ENCODE measurements at regions not wholly inside any gene's neighbourhood (a gene's known extent, or its start where the extent isn't known, plus 50 kb on each side); places are given as distances from the start of the nearest gene placed in this dataset.
"Not testable (repeated sequence)": the region's sequence is repeated elsewhere in the genome, so short reads cannot be mapped to it uniquely, and the experiment has no call there.

GRCh38 chr5:118070041-118070440 is 918.3 kb downstream of the DTWD2 start:
- Histone ChIP-seq H3K27ac (ENCODE audit: low read depth, low read length, poor library complexity, severe bottlenecking) (no peak overlapping the region), H3K9me2 (ENCODE audit: insufficient read depth, low read length) (no peaks in the 10 kb centered on the region), H3K4me2 (ENCODE audit: low read length) (no peak overlapping the region), H3K9me3 (ENCODE audit: low read length) (no peaks in the 10 kb centered on the region), H3K79me2 (ENCODE audit: insufficient read depth, low read depth, low read length) (no peaks in the 10 kb centered on the region), H3K4me3 (ENCODE audit: low read depth, low read length, poor library complexity, severe bottlenecking) (no peak overlapping the region), H3K36me3 (ENCODE audit: insufficient read depth, low read length) (no peaks in the 10 kb centered on the region), H3K4me1 (ENCODE audit: insufficient read depth, low read length, poor library complexity, severe bottlenecking) (no peaks in the 10 kb centered on the region), H2AFZ (ENCODE audit: low read length) (no peak overlapping the region), H4K20me1 (ENCODE audit: insufficient read depth, low read length) (no peaks in the 10 kb centered on the region)
- POLR2A ChIA-PET = interaction anchor here (0.6 kb wide), 1 partner anchor 465 kb away, joined by 4 read pairs; no protein-coding TSS in a partner anchor
- CTCF ChIA-PET (ENCODE audit: unreplicated experiment) = interaction anchor here (1.3 kb wide), 1 partner anchor 9 kb away, joined by 4 read pairs; no protein-coding TSS in a partner anchor
- TF ChIP-seq CTCF (conservative IDR thresholded peaks at IDR 0.05; ENCODE audit: low read length) (no peak), EZH2phosphoT487 (IDR thresholded peaks at IDR 0.05; ENCODE audit: borderline replicate concordance, low read depth, low read length) (no peak)
- DNase-seq (ENCODE audit: low spot score) = no peak
- BruUV-seq (replicated peaks) = no TSS peak
- intact Hi-C loops (cut with micrococcal nuclease; ENCODE audit: unreplicated experiment) = no loop called here

- no peaks in the 10 kb centered on the region for H3K9me3 ChIP-seq (ENCODE audit: low read length)
- ChIA-PET CTCF (ENCODE audit: unreplicated experiment) (interaction anchor here (1.3 kb wide), 1 partner anchor 9 kb away, joined by 4 read pairs; no protein-coding TSS in a partner anchor), POLR2A (no interaction called here)
- DNase-seq (ENCODE audit: low spot score) = no peak
- no peak overlapping the region for H3K4me3 ChIP-seq (ENCODE audit: low read depth, low read length, poor library complexity, severe bottlenecking)
- no peaks in the 10 kb centered on the region for H4K20me1 ChIP-seq (ENCODE audit: insufficient read depth, low read length)
- H2AFZ ChIP-seq (ENCODE audit: low read length) = no peak overlapping the region
- no peak for TF ChIP-seq EZH2phosphoT487 (IDR thresholded peaks at IDR 0.05; ENCODE audit: borderline replicate concordance, low read depth, low read length)
- no peak for TF ChIP-seq CTCF (conservative IDR thresholded peaks at IDR 0.05; ENCODE audit: low read length)
- no peaks in the 10 kb centered on the region for H3K36me3 ChIP-seq (ENCODE audit: insufficient read depth, low read length)
- no peak overlapping the region for H3K27ac ChIP-seq (ENCODE audit: low read depth, low read length, poor library complexity, severe bottlenecking)
- intact Hi-C loops (cut with micrococcal nuclease; ENCODE audit: unreplicated experiment) = no loop called here
- no peaks in the 10 kb centered on the region for H3K4me1 ChIP-seq (ENCODE audit: insufficient read depth, low read length, poor library complexity, severe bottlenecking)
- BruUV-seq (replicated peaks) = no TSS peak
- no peaks in the 10 kb centered on the region for H3K9me2 ChIP-seq (ENCODE audit: insufficient read depth, low read length)
- no peaks in the 10 kb centered on the region for H3K79me2 ChIP-seq (ENCODE audit: insufficient read depth, low read depth, low read length)
- no peak overlapping the region for H3K4me2 ChIP-seq (ENCODE audit: low read length)
Observed at GRCh38 chr5:118069452-118069851, 918.9 kb downstream of the DTWD2 start.

- no TSS peak for BruUV-seq (replicated peaks)
Observed at GRCh38 chr5:118068886-118069285, 919.5 kb downstream of the DTWD2 start.

GRCh38 chr5:118063836-118064235 is 924.5 kb downstream of the DTWD2 start:
- intact Hi-C loops (cut with micrococcal nuclease; ENCODE audit: unreplicated experiment) = not testable (repeated sequence)

More at GRCh38 chr5:118068886-118069285, 919.5 kb downstream of the DTWD2 start:
- H2AFZ ChIP-seq (ENCODE audit: low read length) = no peak overlapping the region
- ChIA-PET POLR2A (interaction anchor here (0.7 kb wide), 1 partner anchor 697 kb away, joined by 4 read pairs; no protein-coding TSS in a partner anchor), CTCF (ENCODE audit: unreplicated experiment) (no interaction called here)
- H3K36me3 ChIP-seq (ENCODE audit: insufficient read depth, low read length) = no peaks in the 10 kb centered on the region
- H3K4me3 ChIP-seq (ENCODE audit: low read depth, low read length, poor library complexity, severe bottlenecking) = no peak overlapping the region
- no peaks in the 10 kb centered on the region for H3K9me2 ChIP-seq (ENCODE audit: insufficient read depth, low read length)
- H3K27ac ChIP-seq (ENCODE audit: low read depth, low read length, poor library complexity, severe bottlenecking) = no peak overlapping the region
- H3K4me1 ChIP-seq (ENCODE audit: insufficient read depth, low read length, poor library complexity, severe bottlenecking) = no peaks in the 10 kb centered on the region
- no peaks in the 10 kb centered on the region for H3K9me3 ChIP-seq (ENCODE audit: low read length)
- intact Hi-C loops (cut with micrococcal nuclease; ENCODE audit: unreplicated experiment) = no loop called here
- H4K20me1 ChIP-seq (ENCODE audit: insufficient read depth, low read length) = no peaks in the 10 kb centered on the region
- TF ChIP-seq EZH2phosphoT487 (IDR thresholded peaks at IDR 0.05; ENCODE audit: borderline replicate concordance, low read depth, low read length) (no peak), CTCF (conservative IDR thresholded peaks at IDR 0.05; ENCODE audit: low read length) (no peak)
- H3K4me2 ChIP-seq (ENCODE audit: low read length) = no peak overlapping the region
- no peak for DNase-seq (ENCODE audit: low spot score)
- no peaks in the 10 kb centered on the region for H3K79me2 ChIP-seq (ENCODE audit: insufficient read depth, low read depth, low read length)

More at GRCh38 chr5:118063836-118064235, 924.5 kb downstream of the DTWD2 start:
- H3K36me3 ChIP-seq (ENCODE audit: insufficient read depth, low read length); H3K4me2 ChIP-seq (ENCODE audit: low read length); H4K20me1 ChIP-seq (ENCODE audit: insufficient read depth, low read length); H3K79me2 ChIP-seq (ENCODE audit: insufficient read depth, low read depth, low read length); H3K9me3 ChIP-seq (ENCODE audit: low read length); H2AFZ ChIP-seq (ENCODE audit: low read length); H3K9me2 ChIP-seq (ENCODE audit: insufficient read depth, low read length); DNase-seq (ENCODE audit: low spot score); POLR2A ChIA-PET; BruUV-seq (replicated peaks); H3K4me3 ChIP-seq (ENCODE audit: low read depth, low read length, poor library complexity, severe bottlenecking); H3K27ac ChIP-seq (ENCODE audit: low read depth, low read length, poor library complexity, severe bottlenecking); CTCF ChIA-PET (ENCODE audit: unreplicated experiment); H3K4me1 ChIP-seq (ENCODE audit: insufficient read depth, low read length, poor library complexity, severe bottlenecking): not testable (repeated sequence)
